Endodermal cell (in vitro differentiated cells): ENCODE measurements at regions not wholly inside any gene's neighbourhood (a gene's known extent, or its start where the extent isn't known, plus 50 kb on each side); places are given as distances from the start of the nearest gene placed in this dataset.
A peak's percentile ranks its signal among the peaks of the same experiment; 100 is the strongest.

Experiments used
- DNase-seq: peaks from one replicate; pipeline ENCODE4 v3.0.0-alpha.2; 2017
- H3K27ac ChIP-seq: 2 replicates; pipeline ENCODE4 v1.5.1; 2013; ENCODE audit warnings: mild to moderate bottlenecking, low read depth, low read length, moderate library complexity
- H3K27me3 ChIP-seq: 2 replicates; pipeline ENCODE4 v1.6.1; 2013; ENCODE audit warnings: mild to moderate bottlenecking, low read length, moderate library complexity; ENCODE audit not compliant: insufficient read depth, control insufficient read depth, poor library complexity, severe bottlenecking
- H3K36me3 ChIP-seq: 2 replicates; pipeline ENCODE4 v1.7.0; 2013; ENCODE audit warnings: mild to moderate bottlenecking, low read length, moderate library complexity; ENCODE audit not compliant: control insufficient read depth, insufficient read depth
- H3K4me1 ChIP-seq: one replicate; pipeline ENCODE4 v1.7.0; 2013; ENCODE audit warnings: low read length; ENCODE audit not compliant: control insufficient read depth, insufficient read depth
- H3K4me3 ChIP-seq: 2 replicates; pipeline ENCODE4 v1.5.1; 2013; ENCODE audit warnings: mild to moderate bottlenecking, low read length, moderate library complexity
- H3K9ac ChIP-seq: 2 replicates; pipeline ENCODE4 v1.6.1; 2013; ENCODE audit warnings: mild to moderate bottlenecking, low read length, moderate library complexity; ENCODE audit not compliant: poor library complexity, severe bottlenecking; ENCODE audit errors: extremely low read depth
- H3K9me3 ChIP-seq: 2 replicates; pipeline ENCODE4 v1.6.1; 2013; ENCODE audit warnings: mild to moderate bottlenecking, low read length, moderate library complexity; ENCODE audit not compliant: control insufficient read depth
- H3K27ac Mint-ChIP-seq: 2 replicates; pipeline ENCODE4 v1.8.0; 2020; ENCODE audit warnings: mixed read lengths
- H3K27me3 Mint-ChIP-seq: 2 replicates; pipeline ENCODE4 v1.8.0; 2021; ENCODE audit warnings: mild to moderate bottlenecking, mixed read lengths; ENCODE audit not compliant: insufficient read depth
- H3K36me3 Mint-ChIP-seq: 2 replicates; pipeline ENCODE4 v1.8.0; 2020; ENCODE audit warnings: low read depth, mixed read lengths
- H3K4me1 Mint-ChIP-seq: 2 replicates; pipeline ENCODE4 v1.8.0; 2020; ENCODE audit warnings: mixed read lengths
- H3K4me3 Mint-ChIP-seq: 2 replicates; pipeline ENCODE4 v1.8.0; 2020; ENCODE audit warnings: mild to moderate bottlenecking, moderate library complexity, mixed read lengths
- H3K9me3 Mint-ChIP-seq: 2 replicates; pipeline ENCODE4 v1.8.0; 2020; ENCODE audit warnings: mild to moderate bottlenecking, mixed read lengths
- CTCF ChIP-seq: fragments of 200-600 bp; sonication (generic); conservative IDR thresholded peaks from 2 replicates; pipeline ENCODE4 v1.5.0; 2021; ENCODE audit warnings: antibody characterized with exemption, mild to moderate bottlenecking
- WGBS, 2 experiments: methylation state at CpG; one replicate each; pipeline versions ENCODE4 v1.1.5 to v1.1.7; 2013; ENCODE audit warnings: missing lambda C conversion rate in 2 of 2, mixed read lengths in 1 of 2; ENCODE audit not compliant: insufficient coverage in 1 of 2, insufficient read length in 1 of 2; 5-methylcytosine and 5-hydroxymethylcytosine counted together

GRCh38 chr2:207474863-207475485, 54.8 kb upstream of the CREB1 start:
- Histone ChIP-seq H3K36me3 (no peaks in the 10 kb centered on the region), H3K9me3 (no peaks in the 10 kb centered on the region), H3K4me3 (no peak overlapping the region), H3K9ac (no peak overlapping the region), H3K27me3 (no peaks in the 10 kb centered on the region), H3K4me1 (peaks cover 8% of the 10 kb centered on the region), H3K27ac (no peak overlapping the region)
- DNase-seq = peak; percentile 60
- Mint-ChIP-seq H3K9me3 (no peaks in the 10 kb centered on the region), H3K36me3 (no peaks in the 10 kb centered on the region), H3K4me1 (peaks cover 43% of the 10 kb centered on the region), H3K4me3 (no peak overlapping the region), H3K27ac (no peak overlapping the region), H3K27me3 (no peaks in the 10 kb centered on the region)
- TF ChIP-seq CTCF = peak; percentile 88
- WGBS, 2 experiments = 31 to 41% methylated on average over 6 to 12 of the region's 13 CpGs

GRCh38 chr2:207475546-207475945, 54.2 kb upstream of the CREB1 start:
- no peaks in the 10 kb centered on the region for H3K27me3 Mint-ChIP-seq
- no peak overlapping the region for H3K4me3 Mint-ChIP-seq
- H3K36me3 Mint-ChIP-seq = no peaks in the 10 kb centered on the region
- H3K36me3 ChIP-seq = no peaks in the 10 kb centered on the region
- no peak for DNase-seq
- H3K27me3 ChIP-seq = no peaks in the 10 kb centered on the region
- no peak overlapping the region for H3K4me3 ChIP-seq
- no peak for TF ChIP-seq CTCF
- no peaks in the 10 kb centered on the region for H3K9me3 ChIP-seq
- H3K27ac Mint-ChIP-seq = no peak overlapping the region
- 81 to 87% methylated on average over 2 to 3 of the region's 3 CpGs for WGBS, 2 experiments
- H3K4me1 Mint-ChIP-seq = peaks cover 38% of the 10 kb centered on the region
- no peak overlapping the region for H3K9ac ChIP-seq
- no peak overlapping the region for H3K27ac ChIP-seq
- H3K9me3 Mint-ChIP-seq = no peaks in the 10 kb centered on the region
- peaks cover 7% of the 10 kb centered on the region for H3K4me1 ChIP-seq

- no peak overlapping the region for H3K4me3 Mint-ChIP-seq
- no peaks in the 10 kb centered on the region for H3K27me3 Mint-ChIP-seq
- Histone ChIP-seq H3K27ac (no peak overlapping the region), H3K4me1 (peaks cover 2% of the 10 kb centered on the region), H3K9me3 (no peaks in the 10 kb centered on the region), H3K4me3 (no peak overlapping the region), H3K9ac (no peak overlapping the region), H3K27me3 (no peaks in the 10 kb centered on the region), H3K36me3 (no peaks in the 10 kb centered on the region)
- DNase-seq = no peak
- no peak overlapping the region for H3K27ac Mint-ChIP-seq
- no peaks in the 10 kb centered on the region for H3K36me3 Mint-ChIP-seq
- no peaks in the 10 kb centered on the region for H3K9me3 Mint-ChIP-seq
- TF ChIP-seq CTCF = no peak
- WGBS, 2 experiments = 80 to 90% methylated on average over 3 to 5 of the region's 5 CpGs
- peaks cover 19% of the 10 kb centered on the region for H3K4me1 Mint-ChIP-seq
Measured at GRCh38 chr2:207477896-207478295, 51.9 kb upstream of the CREB1 start.
